Body of pancreas (tissue), 4 donors: ENCODE measurements at regions not wholly inside any gene's neighbourhood (a gene's known extent, or its start where the extent isn't known, plus 50 kb on each side); places are given as distances from the start of the nearest gene placed in this dataset.
"Not testable (repeated sequence)": the region's sequence is repeated elsewhere in the genome, so short reads cannot be mapped to it uniquely, and the experiment has no call there.

Source experiments
- POLR2A ChIP-seq, 3 donors: fragments of 450-650 bp; IDR thresholded peaks; one replicate each; pipeline ENCODE4 v1.6.1; 2016; ENCODE audit warnings: antibody characterized with exemption in 3 of 3, mild to moderate bottlenecking in 2 of 3
- TF ChIP-seq, protein P1 (sequence below), 7 experiments: fragments of 450-650 bp in 4 of 7; fragments of 200-600 bp in 3 of 7; sonication (generic) in 3 of 7; IDR thresholded peaks; one replicate each; pipeline ENCODE4 v1.5.1; 2016 to 2019; ENCODE audit warnings: antibody characterized with exemption in 7 of 7

DNA sequence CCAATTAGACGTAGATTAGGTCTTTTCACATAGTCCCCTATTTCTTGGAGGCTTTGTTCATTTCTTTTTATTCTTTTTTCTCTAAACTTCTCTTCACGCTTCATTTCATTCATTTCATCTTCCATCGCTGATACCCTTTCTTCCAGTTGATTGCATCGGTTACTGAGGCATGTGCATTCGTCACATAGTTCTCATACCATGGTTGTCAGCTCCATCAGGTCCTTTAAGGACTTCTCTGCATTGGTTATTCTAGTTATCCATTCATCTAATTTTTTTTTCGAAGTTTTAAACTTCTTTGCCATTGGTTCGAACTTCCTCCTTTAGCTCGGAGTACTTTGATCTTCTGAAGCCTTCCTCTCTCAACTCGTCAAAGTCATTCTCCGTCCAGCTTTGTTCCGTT lies 541.7 kb upstream of the KLF4 start:
- TF ChIP-seq, protein P1, sequence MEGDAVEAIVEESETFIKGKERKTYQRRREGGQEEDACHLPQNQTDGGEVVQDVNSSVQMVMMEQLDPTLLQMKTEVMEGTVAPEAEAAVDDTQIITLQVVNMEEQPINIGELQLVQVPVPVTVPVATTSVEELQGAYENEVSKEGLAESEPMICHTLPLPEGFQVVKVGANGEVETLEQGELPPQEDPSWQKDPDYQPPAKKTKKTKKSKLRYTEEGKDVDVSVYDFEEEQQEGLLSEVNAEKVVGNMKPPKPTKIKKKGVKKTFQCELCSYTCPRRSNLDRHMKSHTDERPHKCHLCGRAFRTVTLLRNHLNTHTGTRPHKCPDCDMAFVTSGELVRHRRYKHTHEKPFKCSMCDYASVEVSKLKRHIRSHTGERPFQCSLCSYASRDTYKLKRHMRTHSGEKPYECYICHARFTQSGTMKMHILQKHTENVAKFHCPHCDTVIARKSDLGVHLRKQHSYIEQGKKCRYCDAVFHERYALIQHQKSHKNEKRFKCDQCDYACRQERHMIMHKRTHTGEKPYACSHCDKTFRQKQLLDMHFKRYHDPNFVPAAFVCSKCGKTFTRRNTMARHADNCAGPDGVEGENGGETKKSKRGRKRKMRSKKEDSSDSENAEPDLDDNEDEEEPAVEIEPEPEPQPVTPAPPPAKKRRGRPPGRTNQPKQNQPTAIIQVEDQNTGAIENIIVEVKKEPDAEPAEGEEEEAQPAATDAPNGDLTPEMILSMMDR (IDR thresholded peaks at IDR 0.05), result not testable (repeated sequence)
- not testable (repeated sequence) for TF ChIP-seq POLR2A (IDR thresholded peaks at IDR 0.05)
